ENCODE measurements at regions not wholly inside any gene's neighbourhood (a gene's known extent, or its start where the extent isn't known, plus 50 kb on each side); places are given as distances from the start of the nearest gene placed in this dataset.

GRCh38 chr15:62935300-62936081 is 107.1 kb upstream of the TPM1 start:
- no peak for DNase-seq

GRCh38 chr15:62938825-62939224 is 103.7 kb upstream of the TPM1 start:
- DNase-seq: no peak

GRCh38 chr15:62940093-62940754 is 102.3 kb upstream of the TPM1 start:
- DNase-seq: no peak

- DNase-seq: peak; percentile 3 to 9
These were observed 101.7 kb upstream of the TPM1 start for GRCh38 chr15:62940755-62941361.

GRCh38 chr15:62941699-62942098 is 100.8 kb upstream of the TPM1 start:
- DNase-seq: no peak

- no peak for DNase-seq
These were observed 100.1 kb upstream of the TPM1 start for GRCh38 chr15:62942428-62942827.

- DNase-seq: no peak
These were observed 97.5 kb upstream of the TPM1 start for GRCh38 chr15:62945063-62945462.

GRCh38 chr15:62945760-62946159 is 96.8 kb upstream of the TPM1 start:
- DNase-seq: no peak

GRCh38 chr15:62946940-62947339 is 95.6 kb upstream of the TPM1 start:
- DNase-seq: no peak

- no peak for DNase-seq
These were observed 92.0 kb upstream of the TPM1 start for GRCh38 chr15:62950462-62950931.

GRCh38 chr15:62951481-62951880 is 91.1 kb upstream of the TPM1 start:
- no peak for DNase-seq

GRCh38 chr15:62953021-62953420 is 89.5 kb upstream of the TPM1 start:
- no peak for DNase-seq

GRCh38 chr15:62953496-62954045 is 89.0 kb upstream of the TPM1 start:
- DNase-seq: no peak

GRCh38 chr15:62957130-62957529 is 85.4 kb upstream of the TPM1 start:
- DNase-seq: no peak

GRCh38 chr15:62958528-62959363 is 83.8 kb upstream of the TPM1 start:
- DNase-seq: no peak

- DNase-seq: no peak
These were observed 81.4 kb upstream of the TPM1 start for GRCh38 chr15:62961134-62961533.

- no peak for DNase-seq
These were observed 80.2 kb upstream of the TPM1 start for GRCh38 chr15:62962101-62962995.

- no peak for DNase-seq
These were observed 78.3 kb upstream of the TPM1 start for GRCh38 chr15:62964251-62964650.

- DNase-seq: no peak
These were observed 76.1 kb upstream of the TPM1 start for GRCh38 chr15:62966294-62967078.

GRCh38 chr15:62968699-62969098 is 73.8 kb upstream of the TPM1 start:
- no peak for DNase-seq

Data from stimulated activated CD4-positive, alpha-beta T cell treated with anti-CD3 and anti-CD28 coated beads, Interleukin-2, amount 100 ng/mL, for 48 hours (primary cell).